Psoas muscle (tissue), 7 donors: ENCODE measurements at regions not wholly inside any gene's neighbourhood (a gene's known extent, or its start where the extent isn't known, plus 50 kb on each side); places are given as distances from the start of the nearest gene placed in this dataset.
"Not testable (repeated sequence)": the region's sequence is repeated elsewhere in the genome, so short reads cannot be mapped to it uniquely, and the experiment has no call there.

Experiments
- ATAC-seq, 4 donors: fragments of 200-7000 bp; cut with Tn5 transposase; one replicate each; pipeline ENCODE4 v1.9.1; 2020; ENCODE audit warnings: moderate library complexity in 3 of 4, mild to moderate bottlenecking in 2 of 4
- DNase-seq, 2 donors: peaks; one replicate each; pipeline ENCODE4 v3.0.0-alpha.2; 2020
- H3K27ac ChIP-seq: fragments of 200-600 bp; one replicate; pipeline ENCODE4 v1.8.0; 2022
- H3K27me3 ChIP-seq, 3 donors: fragments of 200-600 bp in 1 of 3; one replicate each; pipeline versions ENCODE4 v1.6.1 to v1.8.0; 2013 to 2022; ENCODE audit warnings: low read length in 2 of 3, mild to moderate bottlenecking in 2 of 3, moderate library complexity in 1 of 3; ENCODE audit not compliant: insufficient read depth in 3 of 3
- H3K36me3 ChIP-seq, 2 donors: fragments of 200-600 bp in 1 of 2; one replicate each; pipeline versions ENCODE4 v1.6.1 to v1.8.0; 2013 to 2022; ENCODE audit warnings: low read depth in 1 of 2, mild to moderate bottlenecking in 1 of 2, moderate library complexity in 1 of 2; ENCODE audit not compliant: insufficient read depth in 1 of 2
- H3K4me1 ChIP-seq: fragments of 200-600 bp; one replicate; pipeline ENCODE4 v1.8.0; 2022
- H3K4me3 ChIP-seq: fragments of 200-600 bp; one replicate; pipeline ENCODE4 v1.8.0; 2022; ENCODE audit warnings: mild to moderate bottlenecking
- H3K9me3 ChIP-seq: fragments of 200-600 bp; one replicate; pipeline ENCODE4 v1.8.0; 2022
- WGBS, 3 donors: extraction: QIAGEN DNeasy Blood & Tissue Kit; methylation state at CpG; one replicate each; pipeline versions ENCODE4 v1.1.6 to v1.1.7; 2013; 5-methylcytosine and 5-hydroxymethylcytosine counted together
- intact Hi-C, 2 donors: fragments of 100-400 bp; cut with DNase I; formaldehyde crosslinking; loops; one replicate each; pipeline versions ENCODE4 v1.11.0 to v1.14.2; 2022
- TF ChIP-seq, protein P1 (sequence below): fragments of 200-600 bp; IDR thresholded peaks from one replicate; pipeline ENCODE4 v1.8.0; 2022; ENCODE audit warnings: antibody characterized with exemption
- donor health status: healthy with polysubstance abuse.
- donor health status: DM: no; HTN: no; CAD: no; lungs with moderate emphysema.
- donor health status: Bipolar disorder and iron deficiency.
- donor health status: healthy.
- donor health status: DM: yes; HTN: yes; CAD: no.
- donor health status: DM: no; HTN: no; CAD: no.
- donor health status: DM: yes; HTN: yes; CAD: no.

DNA sequence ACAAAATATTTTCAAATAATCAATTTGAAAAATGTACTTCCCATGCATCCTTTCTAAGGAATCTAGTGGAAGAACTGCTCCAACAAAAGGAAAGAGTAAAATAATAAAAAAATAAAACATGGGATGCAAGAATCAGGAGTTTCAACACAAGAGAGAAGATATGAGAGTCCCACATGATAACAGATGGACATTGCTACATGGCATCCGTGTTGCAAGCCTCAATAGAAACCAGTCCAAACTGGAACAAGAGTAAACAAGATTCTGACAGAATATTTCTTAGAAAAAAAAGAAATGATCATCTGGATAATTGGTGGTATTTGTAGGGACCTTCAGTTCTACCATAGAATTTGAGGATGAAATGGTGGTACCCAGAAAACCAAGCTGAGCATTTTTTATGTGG lies 186.8 kb downstream of the FRK start:
- TF ChIP-seq, protein P1, sequence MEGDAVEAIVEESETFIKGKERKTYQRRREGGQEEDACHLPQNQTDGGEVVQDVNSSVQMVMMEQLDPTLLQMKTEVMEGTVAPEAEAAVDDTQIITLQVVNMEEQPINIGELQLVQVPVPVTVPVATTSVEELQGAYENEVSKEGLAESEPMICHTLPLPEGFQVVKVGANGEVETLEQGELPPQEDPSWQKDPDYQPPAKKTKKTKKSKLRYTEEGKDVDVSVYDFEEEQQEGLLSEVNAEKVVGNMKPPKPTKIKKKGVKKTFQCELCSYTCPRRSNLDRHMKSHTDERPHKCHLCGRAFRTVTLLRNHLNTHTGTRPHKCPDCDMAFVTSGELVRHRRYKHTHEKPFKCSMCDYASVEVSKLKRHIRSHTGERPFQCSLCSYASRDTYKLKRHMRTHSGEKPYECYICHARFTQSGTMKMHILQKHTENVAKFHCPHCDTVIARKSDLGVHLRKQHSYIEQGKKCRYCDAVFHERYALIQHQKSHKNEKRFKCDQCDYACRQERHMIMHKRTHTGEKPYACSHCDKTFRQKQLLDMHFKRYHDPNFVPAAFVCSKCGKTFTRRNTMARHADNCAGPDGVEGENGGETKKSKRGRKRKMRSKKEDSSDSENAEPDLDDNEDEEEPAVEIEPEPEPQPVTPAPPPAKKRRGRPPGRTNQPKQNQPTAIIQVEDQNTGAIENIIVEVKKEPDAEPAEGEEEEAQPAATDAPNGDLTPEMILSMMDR, result no peak
- H3K36me3 ChIP-seq, result no peaks in the 10 kb centered on the region
- ATAC-seq (no peak), DNase-seq (no peak)
- intact Hi-C loops, result no loop called here
- no peak overlapping the region for H3K4me3 ChIP-seq
- no peaks in the 10 kb centered on the region for H3K4me1 ChIP-seq
- no peak overlapping the region for H3K27ac ChIP-seq
- no peaks in the 10 kb centered on the region for H3K27me3 ChIP-seq
- WGBS, 3 donors, result 66 to 78% (median 70%) methylated on average over 1 of the region's 1 CpG
- no peaks in the 10 kb centered on the region for H3K9me3 ChIP-seq

- Histone ChIP-seq H3K27ac (no peak overlapping the region), H3K9me3 (no peaks in the 10 kb centered on the region), H3K4me3 (no peak overlapping the region), H3K27me3 (no peaks in the 10 kb centered on the region), H3K4me1 (no peaks in the 10 kb centered on the region), H3K36me3 (no peaks in the 10 kb centered on the region)
- no peak for DNase-seq
- WGBS, 3 donors, result 39 to 75% (median 61%) methylated on average over 4 of the region's 4 CpGs
- TF ChIP-seq, protein P1, result no peak
- ATAC-seq, result no peak
- intact Hi-C loops, result no loop called here
These were observed 190.2 kb downstream of the FRK start for GRCh38 chr6:115870464-115870863.

- no peaks in the 10 kb centered on the region for H3K9me3 ChIP-seq
- no peak for DNase-seq
- ATAC-seq, result no peak
- 45 to 62% (median 47%) methylated on average over 2 of the region's 2 CpGs for WGBS, 3 donors
- H3K4me1 ChIP-seq, result no peaks in the 10 kb centered on the region
- H3K36me3 ChIP-seq, result no peaks in the 10 kb centered on the region
- no peak overlapping the region for H3K4me3 ChIP-seq
- H3K27ac ChIP-seq, result no peak overlapping the region
- intact Hi-C loops, result no loop called here
- TF ChIP-seq, protein P1, result no peak
- H3K27me3 ChIP-seq, result no peaks in the 10 kb centered on the region
These were observed 194.8 kb downstream of the FRK start for GRCh38 chr6:115865914-115866313.

- H3K27ac ChIP-seq, result no peak overlapping the region
- H3K27me3 ChIP-seq, result no peaks in the 10 kb centered on the region
- H3K36me3 ChIP-seq, result no peaks in the 10 kb centered on the region
- H3K4me1 ChIP-seq, result no peaks in the 10 kb centered on the region
- ATAC-seq (no peak), DNase-seq (no peak)
- intact Hi-C loops, result no loop called here
- TF ChIP-seq, protein P1, result no peak
- H3K9me3 ChIP-seq, result no peaks in the 10 kb centered on the region
- no peak overlapping the region for H3K4me3 ChIP-seq
These were observed 197.5 kb downstream of the FRK start for GRCh38 chr6:115863211-115863610.

GRCh38 chr6:115861658-115862057 lies 199.0 kb downstream of the FRK start:
- H3K4me1 ChIP-seq, H3K9me3 ChIP-seq, H3K4me3 ChIP-seq, H3K36me3 ChIP-seq, H3K27ac ChIP-seq, DNase-seq, intact Hi-C loops, ATAC-seq, H3K27me3 ChIP-seq: not testable (repeated sequence)
- 43 to 51% (median 48%) methylated on average over 2 of the region's 2 CpGs for WGBS, 3 donors

DNA sequence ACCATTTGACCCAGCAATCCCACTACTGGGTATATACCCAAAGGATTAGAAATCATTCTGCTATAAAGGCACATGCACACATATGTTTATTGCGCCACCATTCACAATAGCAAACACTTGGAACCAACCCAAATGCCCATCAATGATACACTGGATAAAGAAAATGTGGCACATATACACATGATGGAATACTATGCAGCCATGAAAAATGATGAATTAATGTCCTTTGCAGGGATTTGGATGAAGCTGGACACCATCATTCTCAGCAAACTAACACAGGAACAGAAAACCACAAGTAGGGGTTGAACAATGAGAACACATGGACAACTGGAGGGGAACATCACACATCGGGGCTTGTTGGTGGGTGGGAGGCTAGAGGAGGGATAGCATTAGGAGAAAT lies 201.1 kb downstream of the FRK start:
- WGBS, 3 donors, result 92 to 98% (median 96%) methylated on average over 2 of the region's 2 CpGs
- intact Hi-C loops, ATAC-seq: not testable (repeated sequence)

More for the DNA sequence above, 201.1 kb downstream of the FRK start:
- not testable (repeated sequence) for H3K4me1 ChIP-seq, H3K4me3 ChIP-seq, DNase-seq, H3K27me3 ChIP-seq, H3K27ac ChIP-seq, H3K36me3 ChIP-seq, H3K9me3 ChIP-seq
